HG02642 (cell line): ENCODE measurements at regions not wholly inside any gene's neighbourhood (a gene's known extent, or its start where the extent isn't known, plus 50 kb on each side); places are given as distances from the start of the nearest gene placed in this dataset.
"Not testable (repeated sequence)": the region's sequence is repeated elsewhere in the genome, so short reads cannot be mapped to it uniquely, and the experiment has no call there.

Source experiments
- ATAC-seq: cut with Tn5 transposase; IDR thresholded peaks from one replicate; pipeline ENCODE4 v1.9.1; 2021; ENCODE audit warnings: mild to moderate bottlenecking; ENCODE audit not compliant: unreplicated experiment, poor library complexity

DNA sequence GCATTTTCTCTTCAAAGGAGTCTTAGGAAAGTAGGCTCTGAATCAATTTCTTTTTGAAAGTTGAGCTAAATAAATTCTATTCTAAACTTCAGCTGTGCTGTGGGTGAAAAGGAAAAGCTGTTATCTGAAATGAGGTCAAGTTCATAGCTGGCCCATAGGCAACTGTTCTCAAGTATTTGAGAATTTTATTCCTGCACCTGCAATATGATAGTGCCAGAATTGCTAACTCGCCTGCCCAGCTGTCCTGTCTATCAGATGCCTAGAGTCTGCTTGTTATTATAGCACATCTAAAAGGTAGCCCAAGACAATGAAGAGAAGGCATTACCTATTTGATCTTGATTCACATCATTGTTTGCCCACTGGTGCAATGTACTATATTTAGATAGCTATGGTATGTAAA lies 798.7 kb downstream of the DIPK2A start:
- ATAC-seq = no peak

DNA sequence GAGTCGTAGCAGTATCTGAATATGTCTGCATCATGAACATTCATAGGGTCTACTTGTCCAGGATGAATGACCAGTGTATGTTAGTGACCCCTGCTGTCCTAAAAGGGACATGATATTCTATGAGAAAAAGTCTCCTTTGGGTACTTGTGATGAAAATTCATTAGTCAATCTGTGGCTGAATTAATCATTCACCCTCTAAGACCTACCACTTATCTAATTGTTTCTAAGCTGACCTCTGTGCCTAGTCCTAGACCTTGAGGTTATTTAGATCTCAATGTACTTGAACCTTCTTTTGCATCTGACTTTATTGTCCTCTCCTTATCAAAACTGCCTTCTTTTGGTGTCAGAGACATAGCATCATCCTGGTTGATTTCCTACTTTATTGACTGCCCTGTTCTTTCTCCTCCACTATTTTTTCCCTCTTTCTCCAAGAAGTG lies 799.3 kb downstream of the DIPK2A start:
- no peak for ATAC-seq

DNA sequence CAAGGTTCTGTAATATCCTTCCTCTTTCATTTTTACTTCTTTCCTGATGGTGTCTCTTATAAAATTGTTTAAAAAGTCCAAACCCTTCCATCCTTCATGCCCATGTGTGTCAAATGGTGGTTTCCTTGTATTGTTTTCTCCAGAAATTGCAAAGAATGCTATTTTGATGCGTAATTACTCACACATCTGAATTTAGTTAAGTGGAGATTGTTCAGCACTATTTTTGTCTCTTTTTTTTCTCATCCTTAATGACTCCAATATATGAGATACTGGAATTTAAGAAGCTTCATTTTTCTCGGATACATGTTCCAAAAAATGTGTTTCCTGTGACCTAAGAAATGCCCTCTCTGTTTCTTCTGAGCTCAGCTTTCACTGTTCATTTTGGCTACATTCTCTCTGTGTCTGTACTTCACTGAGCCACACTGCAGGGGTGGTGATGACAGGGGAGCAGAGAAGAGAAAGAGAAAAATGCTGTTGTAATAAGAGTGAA lies 799.8 kb downstream of the DIPK2A start:
- ATAC-seq = no peak

DNA sequence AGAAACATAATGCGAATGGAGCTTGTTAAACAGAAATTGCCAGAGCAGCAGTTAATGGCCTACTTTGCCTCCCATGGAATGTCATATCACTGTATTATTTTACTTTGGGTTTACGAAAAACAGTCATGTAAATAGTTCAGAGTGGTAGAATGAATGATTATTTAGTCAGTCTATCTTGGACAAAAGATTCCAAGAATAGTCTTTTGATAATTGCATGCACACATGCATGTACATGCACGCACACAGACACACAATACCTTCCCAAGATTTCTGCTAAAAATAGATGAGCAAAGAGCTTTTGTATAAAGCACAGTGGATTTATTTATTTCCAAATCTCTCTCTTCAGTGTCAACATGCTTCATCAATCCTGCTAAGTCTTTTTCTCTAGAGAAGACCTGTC lies 800.7 kb downstream of the DIPK2A start:
- no peak for ATAC-seq

DNA sequence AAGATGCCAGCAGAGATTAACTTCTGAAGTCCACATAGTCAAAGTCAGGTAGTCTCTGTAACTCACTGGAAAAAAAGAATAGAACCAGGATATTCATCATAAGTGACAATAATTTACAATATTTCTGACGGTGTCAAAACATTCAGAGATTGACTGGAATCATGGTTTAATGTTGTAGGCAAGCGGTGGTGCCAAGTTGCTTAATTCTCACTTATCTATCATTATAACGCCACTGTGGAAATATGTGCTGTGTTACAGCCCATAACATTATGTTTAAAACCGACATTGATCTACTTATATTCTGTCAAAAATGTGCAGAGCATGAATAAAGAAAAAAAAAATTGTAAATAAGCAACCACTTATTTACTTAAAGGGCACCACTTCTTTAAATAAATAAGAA lies 801.7 kb downstream of the DIPK2A start:
- no peak for ATAC-seq

DNA sequence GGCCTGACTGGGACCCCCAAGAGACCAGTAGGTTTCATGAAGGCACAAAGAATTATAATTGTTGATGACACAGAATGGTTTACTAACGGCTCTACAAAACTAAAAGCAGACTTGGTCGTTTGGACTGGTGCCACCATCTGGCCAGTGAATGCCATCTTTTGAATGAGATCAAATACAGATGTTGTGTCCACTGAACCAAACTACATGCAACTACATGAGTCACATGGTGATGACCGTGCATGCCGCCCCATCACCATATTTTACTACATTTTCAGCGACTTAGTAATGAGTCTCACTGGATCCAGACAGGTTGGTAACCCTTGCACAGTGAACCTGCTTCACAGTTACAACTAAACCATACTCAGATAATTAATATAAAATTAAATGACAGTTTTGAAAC lies 803.3 kb downstream of the DIPK2A start:
- no peak for ATAC-seq

DNA sequence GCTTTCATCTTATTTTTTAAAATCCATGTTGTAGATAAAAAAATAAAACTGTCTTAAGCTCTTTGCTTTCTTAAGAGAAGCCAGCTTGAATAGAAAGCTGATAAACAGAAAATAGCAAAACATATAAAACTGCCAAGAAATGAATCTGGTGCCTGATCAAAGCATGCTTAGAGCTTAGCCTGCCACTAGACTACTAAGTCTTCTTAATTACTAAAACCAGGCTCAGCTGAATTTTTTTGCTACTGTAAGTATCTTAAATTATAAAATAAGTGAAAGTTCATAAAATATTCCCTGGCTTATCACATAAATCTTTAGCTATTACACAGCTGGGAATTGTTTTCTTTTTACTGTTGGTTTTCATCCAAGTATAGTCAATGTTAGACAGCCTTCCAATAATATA lies 803.9 kb downstream of the DIPK2A start:
- no peak for ATAC-seq

DNA sequence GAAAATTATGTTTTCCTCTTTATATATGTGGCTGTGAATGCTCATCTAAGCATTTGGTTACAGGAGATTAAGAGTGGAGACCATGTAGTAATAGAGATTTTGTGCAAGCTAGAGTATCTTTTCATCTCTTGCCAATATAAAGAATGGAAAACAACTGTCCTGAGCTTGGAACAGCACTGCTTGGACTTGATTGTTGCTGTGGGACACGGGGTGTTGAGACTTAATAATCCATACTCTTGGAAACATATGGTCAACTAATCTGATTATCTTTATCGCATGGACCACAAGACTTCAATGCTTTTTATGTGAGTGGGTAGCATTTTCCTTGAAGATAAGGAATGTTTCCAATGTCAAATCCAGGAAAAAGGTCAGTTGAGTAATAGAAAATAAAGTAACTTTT lies 806.3 kb downstream of the DIPK2A start:
- ATAC-seq = no peak

DNA sequence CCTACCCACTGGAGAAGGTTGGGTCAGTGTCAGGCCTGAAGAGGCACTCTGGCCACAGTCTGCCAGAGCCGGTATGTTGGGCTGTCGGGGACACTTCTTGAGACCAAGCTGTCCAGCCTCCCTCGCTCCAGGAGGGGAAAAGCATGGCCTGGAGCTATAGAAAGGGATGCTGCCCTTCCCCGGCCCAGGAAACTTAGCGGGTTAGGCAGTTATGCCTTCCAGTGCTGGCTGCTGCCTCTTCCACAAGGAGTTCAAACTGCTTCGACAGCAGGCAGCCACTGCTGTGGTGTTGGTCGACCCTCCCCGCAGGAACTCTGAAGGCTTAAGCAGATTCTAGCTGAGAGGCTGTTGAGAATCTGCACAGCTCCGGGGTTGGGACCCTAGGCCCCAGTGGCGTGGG lies 819.4 kb downstream of the DIPK2A start:
- ATAC-seq = no peak

DNA sequence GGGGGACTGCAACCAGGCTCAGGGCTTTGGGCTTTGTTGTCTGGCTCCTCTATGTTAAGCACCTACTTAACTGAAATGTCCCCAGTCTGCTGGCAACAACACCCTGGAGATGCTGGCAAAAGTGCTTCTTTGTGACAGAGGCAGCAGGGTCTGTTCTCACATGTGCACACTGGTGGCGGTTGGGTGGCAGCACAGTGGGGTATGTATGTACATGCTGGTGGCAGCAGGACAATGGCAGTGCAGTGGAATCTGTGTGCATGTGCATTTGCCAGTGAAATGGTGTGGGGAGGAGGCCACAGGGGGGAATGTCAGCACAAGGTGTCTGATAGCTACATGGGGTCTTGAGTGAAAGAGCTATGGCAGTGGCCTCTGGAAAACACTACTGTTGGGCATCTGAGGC lies 830.3 kb downstream of the DIPK2A start:
- no peak for ATAC-seq

DNA sequence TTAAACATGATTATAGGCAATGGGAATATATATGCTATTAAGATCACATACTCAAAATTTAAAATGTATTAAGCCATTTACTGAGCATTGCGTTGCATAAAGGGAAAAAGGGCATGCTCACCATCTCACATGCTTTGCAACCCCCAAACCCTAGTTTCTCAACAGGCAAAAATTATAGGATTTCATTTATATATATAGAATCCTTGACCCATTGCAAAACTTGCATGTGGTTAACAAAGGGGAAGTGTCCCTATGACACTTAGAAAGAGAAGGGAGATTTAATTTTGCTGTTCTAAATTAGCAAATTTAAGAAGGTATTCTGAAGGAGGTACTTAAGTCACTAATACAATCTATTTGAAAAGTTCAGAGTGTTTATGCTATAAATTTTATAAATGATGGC lies 837.8 kb downstream of the DIPK2A start:
- ATAC-seq = no peak

DNA sequence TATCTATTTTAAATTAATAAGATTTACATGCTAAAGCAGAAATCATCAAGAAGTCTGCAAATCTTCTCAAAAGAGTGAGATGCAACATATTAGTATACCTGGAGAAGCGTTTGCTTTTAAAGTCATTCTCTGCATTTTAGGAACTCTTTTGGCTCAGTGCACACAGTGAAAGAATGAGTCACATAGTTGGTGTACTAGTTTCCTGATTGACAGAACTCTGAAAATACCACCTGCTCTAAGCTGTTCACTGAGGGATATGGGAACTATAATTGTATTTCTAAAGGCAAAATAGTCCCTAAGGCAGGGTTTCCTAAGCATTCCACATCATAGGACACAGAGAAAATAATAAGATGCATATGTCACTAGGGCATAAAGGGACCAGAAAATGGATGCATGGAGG lies 838.5 kb downstream of the DIPK2A start:
- ATAC-seq = no peak

DNA sequence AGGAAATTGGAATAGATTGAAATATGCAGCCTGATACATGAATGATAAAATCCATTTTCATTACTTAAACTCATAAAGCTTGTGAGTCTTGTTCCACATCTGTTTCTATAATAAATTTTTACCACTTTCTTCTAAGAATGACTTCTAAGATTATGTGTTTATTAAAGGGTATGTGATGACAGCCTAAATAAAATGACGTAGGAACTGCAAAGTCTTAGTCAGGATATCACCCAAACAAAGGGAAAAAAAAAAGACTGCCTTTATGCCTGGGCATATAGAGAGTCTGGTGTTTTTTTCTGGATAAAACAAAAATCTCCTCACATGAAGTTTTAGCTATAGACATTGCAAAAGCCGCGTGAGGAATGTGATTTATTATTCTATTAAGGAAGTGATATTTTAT lies 844.0 kb downstream of the DIPK2A start:
- no peak for ATAC-seq

DNA sequence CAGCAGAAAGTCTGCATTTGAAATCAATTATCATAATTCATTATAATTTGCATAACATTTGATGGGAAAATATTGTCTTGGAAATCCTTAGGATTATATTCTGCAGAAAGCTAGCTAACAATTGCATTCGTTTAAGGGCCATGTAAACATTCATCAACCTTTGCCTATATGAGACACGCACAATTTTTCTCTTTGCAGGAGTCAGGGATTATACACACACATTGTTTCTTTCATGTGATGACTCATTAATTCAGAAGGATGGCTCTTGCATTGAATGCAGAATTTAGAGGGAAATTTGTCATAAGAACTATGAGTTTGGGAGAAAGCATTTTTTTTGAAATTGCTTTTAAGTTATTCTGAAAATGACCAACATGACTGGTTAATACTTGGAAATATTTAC lies 844.7 kb downstream of the DIPK2A start:
- no peak for ATAC-seq

DNA sequence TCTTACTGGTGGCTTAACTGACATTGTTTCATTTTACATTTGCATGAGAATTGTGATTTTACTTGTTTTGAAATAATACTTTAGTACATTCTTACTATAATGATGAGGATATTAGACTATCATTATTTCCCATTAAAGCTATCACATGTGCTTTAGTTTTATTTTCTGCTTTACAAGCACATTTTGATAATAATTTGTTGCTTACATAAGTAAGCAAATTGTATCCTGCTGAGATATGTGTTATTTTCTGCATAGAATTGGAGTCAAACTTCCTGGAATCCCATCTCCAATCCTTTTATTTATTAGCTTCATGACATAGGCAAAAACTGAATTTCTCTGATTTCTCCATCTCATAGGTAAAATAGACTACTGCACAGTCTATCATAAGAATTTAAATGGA lies 847.4 kb downstream of the DIPK2A start:
- no peak for ATAC-seq

DNA sequence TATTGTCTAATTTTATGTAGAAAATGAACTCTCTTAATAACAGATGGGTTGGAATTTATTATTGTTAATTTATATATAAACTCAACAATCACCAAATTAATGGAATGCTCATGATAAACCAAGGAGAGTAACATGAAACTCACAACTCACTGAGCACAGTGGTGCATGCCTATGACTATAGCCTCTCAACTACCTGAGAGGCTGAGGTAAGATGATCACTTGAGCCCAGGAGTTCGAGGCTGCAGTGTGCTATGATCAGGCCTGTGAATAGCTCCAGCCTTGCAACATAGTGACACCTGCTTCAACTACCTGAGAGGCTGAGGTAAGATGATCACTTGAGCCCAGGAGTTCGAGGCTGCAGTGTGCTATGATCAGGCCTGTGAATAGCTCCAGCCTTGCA lies 848.6 kb downstream of the DIPK2A start:
- ATAC-seq = not testable (repeated sequence)

DNA sequence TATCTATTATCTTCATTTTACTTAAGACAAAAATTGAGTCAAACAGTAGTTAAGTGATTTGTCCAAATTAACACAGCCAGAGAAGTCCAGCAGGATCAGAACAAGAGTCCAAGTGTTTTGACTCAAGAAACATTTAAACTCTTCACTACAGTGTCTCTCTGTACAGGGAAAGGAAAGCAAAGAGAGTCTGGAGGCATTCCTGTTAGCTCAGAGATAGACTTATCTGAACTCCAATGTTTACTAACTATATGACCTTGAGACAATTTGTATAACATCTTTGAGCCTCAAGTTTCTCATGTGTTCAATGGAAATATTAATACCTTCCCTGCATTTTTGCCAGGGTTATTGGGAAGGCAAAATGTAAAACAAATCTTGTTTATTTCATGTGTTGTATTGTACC lies 849.1 kb downstream of the DIPK2A start:
- ATAC-seq = no peak

DNA sequence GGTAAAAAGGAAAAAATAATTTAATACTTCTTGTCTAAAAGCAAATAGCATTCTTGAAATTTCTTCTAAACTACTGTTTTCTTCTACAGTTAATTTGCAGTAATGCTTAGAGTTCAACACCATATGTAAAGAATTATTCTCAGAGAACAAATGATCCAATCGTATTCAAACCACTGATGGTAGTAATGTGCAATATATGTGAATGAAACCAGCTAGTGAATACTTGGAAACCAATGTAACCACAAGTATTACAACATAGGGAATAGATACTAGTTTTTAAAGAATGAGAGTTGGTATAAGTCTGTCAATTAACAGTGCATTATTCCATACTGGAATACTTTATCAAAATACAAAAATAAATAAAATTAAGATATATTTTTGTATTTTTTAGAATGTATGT lies 850.0 kb downstream of the DIPK2A start:
- ATAC-seq = no peak

DNA sequence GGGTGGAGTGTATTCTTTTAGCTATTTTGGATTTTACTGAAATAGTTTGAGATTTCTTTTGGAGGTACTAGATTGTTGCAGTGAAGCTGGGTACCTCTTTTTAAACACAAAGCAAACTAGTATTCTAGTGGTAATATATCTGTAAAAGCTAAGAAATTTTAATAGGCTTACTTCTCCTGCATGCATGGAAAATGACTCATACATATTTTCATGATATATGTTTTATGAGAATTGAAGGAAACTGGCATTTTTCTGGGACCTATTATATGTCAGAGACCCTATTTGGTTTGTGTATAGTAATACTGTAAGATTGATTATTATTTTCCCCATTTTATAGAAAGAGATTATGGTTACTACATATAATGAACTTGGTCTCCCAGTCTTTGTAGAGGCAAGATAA lies 851.0 kb downstream of the DIPK2A start:
- ATAC-seq = no peak

DNA sequence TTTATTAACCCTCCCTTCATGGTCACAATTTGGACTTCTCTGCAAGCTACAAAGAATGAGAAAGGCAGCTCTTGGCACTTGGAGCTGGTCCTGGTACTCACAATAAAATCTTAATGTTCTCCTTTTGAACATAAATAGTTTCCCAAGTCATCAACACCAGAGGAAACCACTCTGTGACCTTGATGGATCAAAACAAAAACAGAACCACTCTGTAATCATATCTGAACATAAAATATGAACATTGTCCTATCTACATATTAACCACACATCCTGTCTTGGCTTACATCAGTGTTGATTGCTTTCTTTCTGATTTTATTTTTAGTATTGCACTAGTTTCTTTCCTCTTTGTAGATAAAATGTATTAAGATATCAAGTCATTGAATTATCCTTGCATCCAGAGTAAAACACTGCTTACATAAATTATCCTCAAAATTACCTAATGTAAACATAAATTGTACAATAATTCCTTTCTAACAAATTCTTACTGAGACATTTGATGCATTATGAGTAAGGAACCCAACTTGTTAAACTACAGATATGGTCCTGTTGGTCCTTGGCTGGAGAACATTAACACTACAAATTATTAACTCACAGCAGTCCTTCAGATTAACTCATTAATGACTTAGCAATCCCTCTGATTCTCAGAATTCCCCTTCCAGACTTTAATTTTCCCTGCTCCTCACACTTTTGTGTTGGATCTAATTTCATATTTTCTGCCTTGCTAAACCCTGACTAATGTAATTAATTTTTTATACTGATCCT lies 860.5 kb downstream of the DIPK2A start:
- ATAC-seq = no peak

DNA sequence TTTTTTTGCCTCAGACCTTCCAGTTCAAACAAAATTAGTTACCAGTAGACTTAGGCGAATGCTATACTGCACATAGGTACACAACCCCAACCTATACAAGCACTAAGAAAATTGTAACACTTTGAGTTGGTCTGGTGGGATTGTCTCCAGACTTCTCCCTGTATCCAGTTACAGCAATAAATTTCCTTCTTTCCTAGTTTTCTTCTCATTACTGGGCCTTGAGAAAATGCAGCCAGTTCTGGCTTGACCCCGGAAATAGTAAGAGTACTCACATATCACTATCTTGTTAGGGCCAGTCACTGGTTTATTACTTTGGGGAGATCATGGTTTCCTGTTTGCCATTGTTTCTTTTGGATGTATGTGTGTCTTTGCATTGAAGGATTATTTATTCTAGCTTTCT lies 868.4 kb downstream of the DIPK2A start:
- no peak for ATAC-seq

DNA sequence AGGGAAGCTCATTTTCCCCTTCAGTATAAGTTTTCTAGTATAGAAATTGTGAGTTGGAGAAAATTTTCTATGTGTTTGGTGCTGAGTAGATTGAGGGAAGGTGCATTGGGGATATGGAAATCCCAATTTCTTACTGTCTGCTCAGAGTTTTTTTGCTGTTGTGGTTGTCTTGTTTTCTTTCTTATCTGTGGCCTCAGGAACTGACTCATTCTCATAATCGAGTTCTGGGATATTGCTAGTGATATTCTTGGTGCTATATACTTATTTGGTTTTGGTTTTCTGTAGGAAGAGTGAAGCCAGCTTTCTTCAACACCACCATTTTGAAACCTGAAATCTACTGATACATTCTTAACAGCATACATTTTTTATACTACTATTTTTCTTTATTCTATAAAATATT lies 869.2 kb downstream of the DIPK2A start:
- no peak for ATAC-seq

DNA sequence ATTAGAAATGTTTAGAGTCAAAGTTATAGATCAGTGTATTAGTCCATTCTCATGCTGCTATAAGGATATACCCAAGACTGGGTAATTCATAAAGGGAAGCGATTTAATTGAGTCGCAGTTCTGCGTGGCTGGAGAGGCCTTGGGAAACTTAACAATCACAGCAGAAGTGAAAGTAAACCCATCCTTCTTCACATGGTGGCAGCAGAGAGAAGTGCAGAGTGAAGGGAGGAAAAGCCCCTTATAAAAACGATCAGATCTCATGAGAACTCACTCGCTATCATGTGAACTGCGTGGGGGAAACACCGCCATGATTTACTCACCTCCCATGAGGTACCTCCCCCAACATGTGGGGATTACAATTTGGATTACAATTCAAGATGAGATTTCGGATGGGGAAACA lies 871.5 kb downstream of the DIPK2A start:
- no peak for ATAC-seq
